H9 (cell line): ENCODE measurements at regions not wholly inside any gene's neighbourhood (a gene's known extent, or its start where the extent isn't known, plus 50 kb on each side); places are given as distances from the start of the nearest gene placed in this dataset.

Source experiments
- DNase-seq: peaks from one replicate; pipeline ENCODE4 v3.0.0-alpha.2; 2017
- H2AFZ ChIP-seq: one replicate; pipeline ENCODE4 v1.6.1; 2013; ENCODE audit warnings: mild to moderate bottlenecking, low read length, control low read depth, moderate library complexity
- H2AK5ac ChIP-seq: 2 replicates; pipeline ENCODE4 v1.6.1; 2013; ENCODE audit warnings: low read length, control low read depth, mixed read lengths; ENCODE audit not compliant: insufficient read length
- H2BK120ac ChIP-seq: one replicate; pipeline ENCODE4 v1.6.1; 2013; ENCODE audit warnings: low read depth, mild to moderate bottlenecking, low read length, control low read depth, inconsistent platforms; ENCODE audit not compliant: poor library complexity, severe bottlenecking
- H2BK12ac ChIP-seq: 2 replicates; pipeline ENCODE4 v1.6.1; 2013; ENCODE audit warnings: low read length, control low read depth, mixed read lengths, low read depth; ENCODE audit not compliant: insufficient read length
- H2BK15ac ChIP-seq: 2 replicates; pipeline ENCODE4 v1.6.1; 2013; ENCODE audit warnings: low read depth, low read length, control low read depth
- H2BK20ac ChIP-seq: one replicate; pipeline ENCODE4 v1.6.1; 2013; ENCODE audit warnings: low read depth, mild to moderate bottlenecking, low read length, control low read depth, inconsistent platforms; ENCODE audit not compliant: poor library complexity, severe bottlenecking
- H2BK5ac ChIP-seq: 2 replicates; pipeline ENCODE4 v1.6.1; 2013; ENCODE audit warnings: low read length, control low read depth, mixed read lengths; ENCODE audit not compliant: insufficient read length
- H3K14ac ChIP-seq: 2 replicates; pipeline ENCODE4 v1.6.1; 2013; ENCODE audit warnings: low read length, control low read depth; ENCODE audit not compliant: insufficient read depth
- H3K18ac ChIP-seq: 2 replicates; pipeline ENCODE4 v1.6.1; 2013; ENCODE audit warnings: low read depth, mild to moderate bottlenecking, mixed read lengths, low read length, control low read depth; ENCODE audit not compliant: insufficient read length
- H3K23ac ChIP-seq: 2 replicates; pipeline ENCODE4 v1.6.1; 2013; ENCODE audit warnings: low read length, control low read depth, mixed read lengths, low read depth; ENCODE audit not compliant: insufficient read length
- H3K23me2 ChIP-seq: 2 replicates; pipeline ENCODE4 v1.6.1; 2013; ENCODE audit warnings: low read depth, mild to moderate bottlenecking, mixed read lengths, low read length, control low read depth; ENCODE audit not compliant: insufficient read length, poor library complexity, severe bottlenecking
- H3K27ac ChIP-seq: 2 replicates; pipeline ENCODE4 v1.5.1; 2013; ENCODE audit warnings: low read length, control low read depth, mixed read lengths, low read depth; ENCODE audit not compliant: insufficient read length
- H3K27me3 ChIP-seq: 2 replicates; pipeline ENCODE4 v1.6.1; 2013; ENCODE audit warnings: low read length, control low read depth, inconsistent platforms; ENCODE audit not compliant: insufficient read depth
- H3K4ac ChIP-seq: 2 replicates; pipeline ENCODE4 v1.6.1; 2013; ENCODE audit warnings: low read depth, mild to moderate bottlenecking, control low read depth, inconsistent platforms, low read length, moderate library complexity
- H3K4me1 ChIP-seq: 2 replicates; pipeline ENCODE4 v1.6.1; 2013; ENCODE audit warnings: low read length, control low read depth, inconsistent platforms; ENCODE audit not compliant: insufficient read depth
- H3K4me2 ChIP-seq: 2 replicates; pipeline ENCODE4 v1.6.1; 2013; ENCODE audit warnings: low read length, control low read depth, mixed read lengths; ENCODE audit not compliant: insufficient read length, insufficient read depth
- H3K56ac ChIP-seq: 2 replicates; pipeline ENCODE4 v1.6.1; 2013; ENCODE audit warnings: low read depth, mild to moderate bottlenecking, mixed read lengths, low read length, control low read depth; ENCODE audit not compliant: insufficient read length
- H3K79me1 ChIP-seq: 2 replicates; pipeline ENCODE4 v1.6.1; 2013; ENCODE audit warnings: low read depth, mild to moderate bottlenecking, moderate library complexity, low read length, control low read depth, inconsistent platforms; ENCODE audit not compliant: insufficient read depth, poor library complexity, severe bottlenecking
- H3K79me2 ChIP-seq: 2 replicates; pipeline ENCODE4 v1.6.1; 2013; ENCODE audit warnings: low read length, control low read depth, inconsistent platforms; ENCODE audit not compliant: insufficient read depth
- H3K9ac ChIP-seq: 2 replicates; pipeline ENCODE4 v1.6.1; 2013; ENCODE audit warnings: low read length, control low read depth, mixed read lengths; ENCODE audit not compliant: insufficient read length; ENCODE audit errors: extremely low read depth
- H3K9me3 ChIP-seq: one replicate; pipeline ENCODE4 v1.6.1; 2013; ENCODE audit warnings: low read depth, low read length, inconsistent platforms; ENCODE audit not compliant: control insufficient read depth
- H3T11ph ChIP-seq: one replicate; pipeline ENCODE4 v1.6.1; 2013; ENCODE audit warnings: mild to moderate bottlenecking, low read length, control low read depth, inconsistent platforms
- H4K20me1 ChIP-seq: one replicate; pipeline ENCODE4 v1.6.1; 2013; ENCODE audit not compliant: control insufficient read depth, insufficient read length, insufficient read depth
- H4K5ac ChIP-seq: 2 replicates; pipeline ENCODE4 v1.6.1; 2013; ENCODE audit warnings: low read depth, mild to moderate bottlenecking, mixed read lengths, low read length, control low read depth; ENCODE audit not compliant: insufficient read length
- H4K8ac ChIP-seq: replicated peaks from 2 replicates; pipeline ENCODE4 v1.6.1; 2013; ENCODE audit warnings: low read length, control low read depth, mixed read lengths, low read depth; ENCODE audit not compliant: insufficient read length
- H4K91ac ChIP-seq: 2 replicates; pipeline ENCODE4 v1.6.1; 2013; ENCODE audit warnings: low read depth, mild to moderate bottlenecking, moderate library complexity, mixed read lengths, low read length, control low read depth; ENCODE audit not compliant: insufficient read length
- H3K27ac Mint-ChIP-seq, 3 experiments: 2 replicates in 2 of 3; 3 replicates in 1 of 3; pipeline ENCODE4 v1.8.0; 2020 to 2021; ENCODE audit warnings: mixed read lengths in 3 of 3, mild to moderate bottlenecking in 1 of 3, moderate library complexity in 1 of 3
- H3K27me3 Mint-ChIP-seq: 2 replicates; pipeline ENCODE4 v1.8.0; 2021; ENCODE audit warnings: low read depth, mild to moderate bottlenecking, moderate library complexity, mixed read lengths
- H3K36me3 Mint-ChIP-seq, 3 experiments: 2 replicates in 2 of 3; 3 replicates in 1 of 3; pipeline ENCODE4 v1.8.0; 2020 to 2021; ENCODE audit warnings: low read depth in 3 of 3, mixed read lengths in 3 of 3; ENCODE audit not compliant: insufficient read depth in 1 of 3
- H3K4me1 Mint-ChIP-seq, 2 experiments: 2 replicates each; pipeline ENCODE4 v1.8.0; 2020; ENCODE audit warnings: mixed read lengths in 2 of 2
- H3K4me3 Mint-ChIP-seq, 2 experiments: 2 replicates in 1 of 2; 3 replicates in 1 of 2; pipeline ENCODE4 v1.8.0; 2020 to 2021; ENCODE audit warnings: mild to moderate bottlenecking in 2 of 2, mixed read lengths in 2 of 2, moderate library complexity in 1 of 2
- H3K9me3 Mint-ChIP-seq, 2 experiments: 2 replicates in 1 of 2; 3 replicates in 1 of 2; pipeline ENCODE4 v1.8.0; 2020; ENCODE audit warnings: mild to moderate bottlenecking in 2 of 2, mixed read lengths in 2 of 2, moderate library complexity in 1 of 2
- WGBS: extraction: QIAGEN DNeasy Blood & Tissue Kit; methylation state at CpG from one replicate; pipeline ENCODE4 v1.1.7; 2013; ENCODE audit warnings: missing lambda C conversion rate, low lambda C conversion rate, mixed read lengths; ENCODE audit not compliant: insufficient read length; ENCODE audit errors: extremely low coverage; 5-methylcytosine and 5-hydroxymethylcytosine counted together
- TF ChIP-seq, protein P1 (sequence below): fragments of 200-600 bp; sonication (generic); conservative IDR thresholded peaks from 3 replicates; pipeline ENCODE4 v1.8.0; 2021; ENCODE audit warnings: antibody characterized with exemption, mild to moderate bottlenecking

DNA sequence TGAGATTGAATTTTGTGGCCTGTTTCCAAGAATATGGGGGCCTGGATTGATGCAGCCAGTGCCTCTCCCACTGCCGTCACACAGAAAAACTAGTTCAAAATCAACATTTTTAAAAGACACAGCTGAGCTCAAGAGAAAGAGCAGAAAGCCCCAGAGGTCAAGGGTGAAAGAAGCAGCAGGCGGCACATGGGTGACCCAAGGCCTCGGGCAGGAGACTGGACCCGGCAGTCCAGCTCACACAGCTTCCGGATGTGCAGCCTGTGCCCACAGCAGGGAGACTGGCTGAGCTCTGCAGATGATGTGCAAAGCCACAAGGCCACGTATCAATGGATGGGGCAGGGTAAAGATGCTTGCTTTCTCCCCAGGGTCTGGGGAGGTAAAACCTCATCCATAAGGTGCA is 50.4 kb upstream of the RNF32 start:
- Histone ChIP-seq H3K18ac (no peak overlapping the region), H2BK5ac (no peak overlapping the region), H4K20me1 (no peaks in the 10 kb centered on the region), H4K8ac (no peak overlapping the region), H4K5ac (no peak overlapping the region), H2BK20ac (no peak overlapping the region), H2BK120ac (no peak overlapping the region), H3K14ac (no peak overlapping the region), H3T11ph (no peak overlapping the region), H3K79me1 (no peaks in the 10 kb centered on the region), H3K27ac (no peak overlapping the region), H2AFZ (no peak overlapping the region), H3K4me2 (no peak overlapping the region), H3K56ac (no peak overlapping the region), H3K9me3 (no peaks in the 10 kb centered on the region), H2BK12ac (no peak overlapping the region), H3K4me1 (no peaks in the 10 kb centered on the region), H3K23ac (no peak overlapping the region), H4K91ac (no peak overlapping the region), H3K79me2 (no peaks in the 10 kb centered on the region), H3K9ac (no peak overlapping the region), H3K23me2 (no peaks in the 10 kb centered on the region), H2AK5ac (no peak overlapping the region), H3K4ac (no peak overlapping the region), H3K27me3 (no peaks in the 10 kb centered on the region), H2BK15ac (no peak overlapping the region)
- no peak for DNase-seq
- no peak overlapping the region for H3K4me3 Mint-ChIP-seq
- H3K4me1 Mint-ChIP-seq, result peaks cover 17 to 26% of the 10 kb centered on the region in 2 experiments
- H3K27me3 Mint-ChIP-seq, result peaks cover 72% of the 10 kb centered on the region
- TF ChIP-seq, protein P1, sequence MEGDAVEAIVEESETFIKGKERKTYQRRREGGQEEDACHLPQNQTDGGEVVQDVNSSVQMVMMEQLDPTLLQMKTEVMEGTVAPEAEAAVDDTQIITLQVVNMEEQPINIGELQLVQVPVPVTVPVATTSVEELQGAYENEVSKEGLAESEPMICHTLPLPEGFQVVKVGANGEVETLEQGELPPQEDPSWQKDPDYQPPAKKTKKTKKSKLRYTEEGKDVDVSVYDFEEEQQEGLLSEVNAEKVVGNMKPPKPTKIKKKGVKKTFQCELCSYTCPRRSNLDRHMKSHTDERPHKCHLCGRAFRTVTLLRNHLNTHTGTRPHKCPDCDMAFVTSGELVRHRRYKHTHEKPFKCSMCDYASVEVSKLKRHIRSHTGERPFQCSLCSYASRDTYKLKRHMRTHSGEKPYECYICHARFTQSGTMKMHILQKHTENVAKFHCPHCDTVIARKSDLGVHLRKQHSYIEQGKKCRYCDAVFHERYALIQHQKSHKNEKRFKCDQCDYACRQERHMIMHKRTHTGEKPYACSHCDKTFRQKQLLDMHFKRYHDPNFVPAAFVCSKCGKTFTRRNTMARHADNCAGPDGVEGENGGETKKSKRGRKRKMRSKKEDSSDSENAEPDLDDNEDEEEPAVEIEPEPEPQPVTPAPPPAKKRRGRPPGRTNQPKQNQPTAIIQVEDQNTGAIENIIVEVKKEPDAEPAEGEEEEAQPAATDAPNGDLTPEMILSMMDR, result no peak
- H3K36me3 Mint-ChIP-seq, result peaks cover 6 to 24% (median 6%) of the 10 kb centered on the region in 3 experiments
- no CpG with 5 or more reads among the region's 6 CpGs for WGBS
- H3K9me3 Mint-ChIP-seq, result peaks cover 12 to 22% of the 10 kb centered on the region in 2 experiments
- H3K27ac Mint-ChIP-seq, result no peak overlapping the region
